RWPE2 (cell line): ENCODE measurements at regions not wholly inside any gene's neighbourhood (a gene's known extent, or its start where the extent isn't known, plus 50 kb on each side); places are given as distances from the start of the nearest gene placed in this dataset.

Experiments used
- ATAC-seq: fragments of 200-7000 bp; cut with Tn5 transposase; 3 replicates; pipeline ENCODE4 v1.9.1; 2021; ENCODE audit warnings: low read depth
- DNase-seq: peaks from one replicate; pipeline ENCODE4 v3.0.0-alpha.2; 2020; ENCODE audit warnings: low spot score
- H3K27ac ChIP-seq: fragments of 450-650 bp; 2 replicates; pipeline ENCODE4 v1.5.1; 2017; ENCODE audit warnings: mild to moderate bottlenecking; ENCODE audit not compliant: poor library complexity, severe bottlenecking
- H3K27me3 ChIP-seq: fragments of 250-450 bp; sonication (Bioruptor Pico); 2 replicates; pipeline ENCODE4 v1.5.1; 2021; ENCODE audit warnings: mild to moderate bottlenecking, moderate library complexity; ENCODE audit not compliant: insufficient read depth, poor library complexity, severe bottlenecking
- H3K36me3 ChIP-seq: fragments of 250-450 bp; sonication (Bioruptor Pico); 2 replicates; pipeline ENCODE4 v1.5.1; 2020; ENCODE audit warnings: low read depth, mild to moderate bottlenecking, moderate library complexity
- H3K4me1 ChIP-seq: fragments of 250-450 bp; sonication (Bioruptor Pico); 2 replicates; pipeline ENCODE4 v1.5.1; 2021; ENCODE audit warnings: mild to moderate bottlenecking, moderate library complexity; ENCODE audit not compliant: insufficient read depth, poor library complexity, severe bottlenecking
- H3K4me3 ChIP-seq: fragments of 250-450 bp; sonication (Bioruptor Pico); 2 replicates; pipeline ENCODE4 v1.5.1; 2021; ENCODE audit warnings: mild to moderate bottlenecking, moderate library complexity; ENCODE audit not compliant: severe bottlenecking
- H3K9me3 ChIP-seq: fragments of 250-450 bp; sonication (Bioruptor Pico); 2 replicates; pipeline ENCODE4 v1.5.1; 2021; ENCODE audit warnings: mild to moderate bottlenecking, moderate library complexity; ENCODE audit not compliant: severe bottlenecking
- TF ChIP-seq, protein P1 (sequence below): fragments of 450-650 bp; IDR thresholded peaks from one replicate; pipeline ENCODE4 v1.5.1; 2017; ENCODE audit warnings: mild to moderate bottlenecking, moderate library complexity; ENCODE audit not compliant: poor library complexity, severe bottlenecking

GRCh38 chr3:88573472-88573871 is 423.7 kb downstream of the C3orf38 start:
- TF ChIP-seq, protein P1, sequence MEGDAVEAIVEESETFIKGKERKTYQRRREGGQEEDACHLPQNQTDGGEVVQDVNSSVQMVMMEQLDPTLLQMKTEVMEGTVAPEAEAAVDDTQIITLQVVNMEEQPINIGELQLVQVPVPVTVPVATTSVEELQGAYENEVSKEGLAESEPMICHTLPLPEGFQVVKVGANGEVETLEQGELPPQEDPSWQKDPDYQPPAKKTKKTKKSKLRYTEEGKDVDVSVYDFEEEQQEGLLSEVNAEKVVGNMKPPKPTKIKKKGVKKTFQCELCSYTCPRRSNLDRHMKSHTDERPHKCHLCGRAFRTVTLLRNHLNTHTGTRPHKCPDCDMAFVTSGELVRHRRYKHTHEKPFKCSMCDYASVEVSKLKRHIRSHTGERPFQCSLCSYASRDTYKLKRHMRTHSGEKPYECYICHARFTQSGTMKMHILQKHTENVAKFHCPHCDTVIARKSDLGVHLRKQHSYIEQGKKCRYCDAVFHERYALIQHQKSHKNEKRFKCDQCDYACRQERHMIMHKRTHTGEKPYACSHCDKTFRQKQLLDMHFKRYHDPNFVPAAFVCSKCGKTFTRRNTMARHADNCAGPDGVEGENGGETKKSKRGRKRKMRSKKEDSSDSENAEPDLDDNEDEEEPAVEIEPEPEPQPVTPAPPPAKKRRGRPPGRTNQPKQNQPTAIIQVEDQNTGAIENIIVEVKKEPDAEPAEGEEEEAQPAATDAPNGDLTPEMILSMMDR = no peak
- Histone ChIP-seq H3K9me3 (no peaks in the 10 kb centered on the region), H3K4me1 (peaks cover 13% of the 10 kb centered on the region), H3K27ac (peak overlapping the region; percentile 47), H3K27me3 (no peaks in the 10 kb centered on the region), H3K36me3 (no peaks in the 10 kb centered on the region), H3K4me3 (no peak overlapping the region)
- DNase-seq (no peak), ATAC-seq (peak; percentile 96)

- TF ChIP-seq, protein P1 = no peak
- Histone ChIP-seq H3K36me3 (no peaks in the 10 kb centered on the region), H3K27me3 (no peaks in the 10 kb centered on the region), H3K9me3 (no peaks in the 10 kb centered on the region), H3K27ac (peak overlapping the region; percentile 47), H3K4me3 (no peak overlapping the region), H3K4me1 (peaks cover 13% of the 10 kb centered on the region)
- DNase-seq (no peak), ATAC-seq (no peak)
These were observed 424.4 kb downstream of the C3orf38 start for GRCh38 chr3:88574146-88574545.

DNA sequence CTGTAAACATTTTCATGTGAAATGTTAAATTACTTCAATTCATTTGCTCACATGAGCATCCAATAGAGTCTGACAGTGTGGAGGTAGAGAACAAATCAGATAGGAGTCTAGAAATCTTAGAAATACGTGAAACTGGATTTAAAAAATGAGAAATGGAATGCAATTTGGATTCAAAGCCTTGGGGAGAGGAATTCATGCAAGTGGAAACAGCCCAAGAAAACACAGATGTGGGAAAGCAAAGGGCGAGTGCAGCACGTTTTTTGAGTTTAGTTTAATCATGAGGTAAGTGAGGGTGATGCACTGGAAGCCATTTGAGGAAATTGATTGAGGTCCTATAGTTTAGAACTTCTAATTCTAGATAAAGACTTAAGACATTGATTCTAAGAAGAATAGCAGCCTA is 434.7 kb downstream of the C3orf38 start:
- DNase-seq (no peak), ATAC-seq (no peak)
- Histone ChIP-seq H3K27ac (no peak overlapping the region), H3K4me3 (no peak overlapping the region), H3K9me3 (no peaks in the 10 kb centered on the region), H3K36me3 (no peaks in the 10 kb centered on the region), H3K27me3 (no peaks in the 10 kb centered on the region), H3K4me1 (no peaks in the 10 kb centered on the region)
- TF ChIP-seq, protein P1 = no peak

DNA sequence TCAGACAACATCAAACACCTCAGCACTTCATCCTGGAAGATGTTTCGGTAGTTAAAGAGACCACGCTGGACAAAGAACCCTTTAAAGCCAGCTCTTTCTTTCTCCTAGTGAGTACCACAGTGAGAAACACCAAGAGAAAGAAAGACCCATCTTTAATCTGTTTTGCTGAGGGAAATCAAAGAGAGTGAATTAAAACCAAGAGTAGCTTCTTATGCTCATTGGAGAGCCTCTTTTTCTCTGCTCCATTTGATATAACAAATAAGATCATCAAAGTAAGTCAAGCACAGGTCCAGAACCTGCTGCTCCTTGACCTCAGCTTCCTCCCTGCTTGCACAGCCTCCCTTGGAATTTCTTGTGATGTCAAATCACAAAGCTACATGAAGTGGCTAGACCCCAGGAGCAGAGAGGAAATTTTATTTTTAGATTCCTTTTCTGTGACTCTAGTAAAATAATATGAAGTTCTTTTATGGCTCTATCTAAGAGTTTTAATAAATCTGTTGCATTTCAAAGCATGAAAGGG is 436.4 kb downstream of the C3orf38 start:
- TF ChIP-seq, protein P1 = no peak
- no peak for ATAC-seq
- Histone ChIP-seq H3K36me3 (no peaks in the 10 kb centered on the region), H3K9me3 (no peaks in the 10 kb centered on the region), H3K27me3 (no peaks in the 10 kb centered on the region), H3K27ac (no peak overlapping the region), H3K4me3 (no peak overlapping the region), H3K4me1 (no peaks in the 10 kb centered on the region)
- DNase-seq = no peak

DNA sequence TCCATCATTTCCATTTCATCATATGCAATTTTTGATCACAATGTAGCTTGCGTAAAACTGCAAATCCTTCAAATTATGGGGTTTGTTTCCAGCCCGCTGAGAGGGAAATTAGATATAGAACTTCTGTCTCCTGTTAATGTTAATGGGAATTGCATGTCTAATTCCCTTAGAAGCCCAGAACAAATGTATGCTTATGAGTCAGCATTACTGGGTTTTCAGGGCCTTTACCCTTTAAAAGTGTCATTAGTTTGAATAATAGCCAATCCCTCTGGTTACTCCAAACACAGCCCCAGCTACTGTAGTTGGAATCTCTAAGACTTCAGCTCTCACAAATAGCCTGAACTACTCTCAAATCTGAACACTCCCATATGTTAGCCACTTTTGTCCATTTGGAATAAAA is 439.4 kb downstream of the C3orf38 start:
- Histone ChIP-seq H3K27ac (no peak overlapping the region), H3K27me3 (no peaks in the 10 kb centered on the region), H3K4me3 (no peak overlapping the region), H3K9me3 (no peaks in the 10 kb centered on the region), H3K4me1 (no peaks in the 10 kb centered on the region), H3K36me3 (no peaks in the 10 kb centered on the region)
- TF ChIP-seq, protein P1 = no peak
- ATAC-seq = no peak
- DNase-seq = no peak
